GM23338 (cell line): ENCODE measurements at regions not wholly inside any gene's neighbourhood (a gene's known extent, or its start where the extent isn't known, plus 50 kb on each side); places are given as distances from the start of the nearest gene placed in this dataset.

Experiments used
- EZH2 ChIP-seq: fragments of 200-600 bp; sonication (generic); IDR thresholded peaks from one replicate; pipeline ENCODE4 v1.8.0; 2017; ENCODE audit warnings: antibody characterized with exemption, mild to moderate bottlenecking, low read depth; ENCODE audit not compliant: unreplicated experiment
- EZH2phosphoT487 ChIP-seq: fragments of 200-600 bp; sonication (generic); IDR thresholded peaks from one replicate; pipeline ENCODE4 v1.8.1; 2018; ENCODE audit warnings: antibody characterized with exemption; ENCODE audit not compliant: unreplicated experiment
- JUNB ChIP-seq: IDR thresholded peaks from one replicate; pipeline ENCODE4 v1.6.1; 2016; ENCODE audit warnings: antibody characterized with exemption; ENCODE audit not compliant: unreplicated experiment
- NANOG ChIP-seq: IDR thresholded peaks from 2 replicates; pipeline ENCODE4 v1.6.1; 2016; ENCODE audit warnings: antibody characterized with exemption, borderline replicate concordance
- POLR2AphosphoS5 ChIP-seq: IDR thresholded peaks from 2 replicates; pipeline ENCODE4 v1.6.1; 2016; ENCODE audit warnings: antibody characterized with exemption, low read depth
- TF ChIP-seq, protein P1 (sequence below), 2 experiments: fragments of 200-600 bp in 1 of 2; sonication (generic) in 1 of 2; conservative IDR thresholded peaks; 2 replicates each; pipeline versions ENCODE4 v1.5.1 to v1.6.1; 2016 to 2017; ENCODE audit warnings: antibody characterized with exemption in 2 of 2, low read depth in 2 of 2, mild to moderate bottlenecking in 2 of 2, moderate library complexity in 1 of 2
- TF ChIP-seq, protein P2 (sequence below): IDR thresholded peaks from one replicate; pipeline ENCODE4 v1.6.1; 2018; ENCODE audit warnings: antibody characterized with exemption; ENCODE audit not compliant: unreplicated experiment

- no peak for TF ChIP-seq JUNB
- TF ChIP-seq, protein P1, sequence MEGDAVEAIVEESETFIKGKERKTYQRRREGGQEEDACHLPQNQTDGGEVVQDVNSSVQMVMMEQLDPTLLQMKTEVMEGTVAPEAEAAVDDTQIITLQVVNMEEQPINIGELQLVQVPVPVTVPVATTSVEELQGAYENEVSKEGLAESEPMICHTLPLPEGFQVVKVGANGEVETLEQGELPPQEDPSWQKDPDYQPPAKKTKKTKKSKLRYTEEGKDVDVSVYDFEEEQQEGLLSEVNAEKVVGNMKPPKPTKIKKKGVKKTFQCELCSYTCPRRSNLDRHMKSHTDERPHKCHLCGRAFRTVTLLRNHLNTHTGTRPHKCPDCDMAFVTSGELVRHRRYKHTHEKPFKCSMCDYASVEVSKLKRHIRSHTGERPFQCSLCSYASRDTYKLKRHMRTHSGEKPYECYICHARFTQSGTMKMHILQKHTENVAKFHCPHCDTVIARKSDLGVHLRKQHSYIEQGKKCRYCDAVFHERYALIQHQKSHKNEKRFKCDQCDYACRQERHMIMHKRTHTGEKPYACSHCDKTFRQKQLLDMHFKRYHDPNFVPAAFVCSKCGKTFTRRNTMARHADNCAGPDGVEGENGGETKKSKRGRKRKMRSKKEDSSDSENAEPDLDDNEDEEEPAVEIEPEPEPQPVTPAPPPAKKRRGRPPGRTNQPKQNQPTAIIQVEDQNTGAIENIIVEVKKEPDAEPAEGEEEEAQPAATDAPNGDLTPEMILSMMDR (conservative IDR thresholded peaks at IDR 0.05; ENCODE audit: low read depth in 2 of 2) = no peak
- TF ChIP-seq, protein P2, sequence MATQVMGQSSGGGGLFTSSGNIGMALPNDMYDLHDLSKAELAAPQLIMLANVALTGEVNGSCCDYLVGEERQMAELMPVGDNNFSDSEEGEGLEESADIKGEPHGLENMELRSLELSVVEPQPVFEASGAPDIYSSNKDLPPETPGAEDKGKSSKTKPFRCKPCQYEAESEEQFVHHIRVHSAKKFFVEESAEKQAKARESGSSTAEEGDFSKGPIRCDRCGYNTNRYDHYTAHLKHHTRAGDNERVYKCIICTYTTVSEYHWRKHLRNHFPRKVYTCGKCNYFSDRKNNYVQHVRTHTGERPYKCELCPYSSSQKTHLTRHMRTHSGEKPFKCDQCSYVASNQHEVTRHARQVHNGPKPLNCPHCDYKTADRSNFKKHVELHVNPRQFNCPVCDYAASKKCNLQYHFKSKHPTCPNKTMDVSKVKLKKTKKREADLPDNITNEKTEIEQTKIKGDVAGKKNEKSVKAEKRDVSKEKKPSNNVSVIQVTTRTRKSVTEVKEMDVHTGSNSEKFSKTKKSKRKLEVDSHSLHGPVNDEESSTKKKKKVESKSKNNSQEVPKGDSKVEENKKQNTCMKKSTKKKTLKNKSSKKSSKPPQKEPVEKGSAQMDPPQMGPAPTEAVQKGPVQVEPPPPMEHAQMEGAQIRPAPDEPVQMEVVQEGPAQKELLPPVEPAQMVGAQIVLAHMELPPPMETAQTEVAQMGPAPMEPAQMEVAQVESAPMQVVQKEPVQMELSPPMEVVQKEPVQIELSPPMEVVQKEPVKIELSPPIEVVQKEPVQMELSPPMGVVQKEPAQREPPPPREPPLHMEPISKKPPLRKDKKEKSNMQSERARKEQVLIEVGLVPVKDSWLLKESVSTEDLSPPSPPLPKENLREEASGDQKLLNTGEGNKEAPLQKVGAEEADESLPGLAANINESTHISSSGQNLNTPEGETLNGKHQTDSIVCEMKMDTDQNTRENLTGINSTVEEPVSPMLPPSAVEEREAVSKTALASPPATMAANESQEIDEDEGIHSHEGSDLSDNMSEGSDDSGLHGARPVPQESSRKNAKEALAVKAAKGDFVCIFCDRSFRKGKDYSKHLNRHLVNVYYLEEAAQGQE = no peak
- no peak for TF ChIP-seq POLR2AphosphoS5
- no peak for TF ChIP-seq EZH2phosphoT487
- no peak for TF ChIP-seq EZH2
- TF ChIP-seq NANOG = no peak
Measured at GRCh38 chr4:123262080-123262479, 134.5 kb upstream of the SPRY1 start.
